Medulla oblongata (tissue), 1 donor: ENCODE measurements at regions not wholly inside any gene's neighbourhood (a gene's known extent, or its start where the extent isn't known, plus 50 kb on each side); places are given as distances from the start of the nearest gene placed in this dataset.

Experiments
- DNase-seq: peaks from one replicate; pipeline ENCODE4 v3.0.0-alpha.2; 2015; ENCODE audit errors: extremely low spot score

- no peak for DNase-seq
These were observed 264.0 kb upstream of the PITX2 start for GRCh38 chr4:110886856-110887255.

GRCh38 chr4:110897784-110898183, 274.9 kb upstream of the PITX2 start:
- no peak for DNase-seq

GRCh38 chr4:110898290-110898689, 275.4 kb upstream of the PITX2 start:
- no peak for DNase-seq

GRCh38 chr4:110900213-110900769, 277.4 kb upstream of the PITX2 start:
- no peak for DNase-seq

- DNase-seq: no peak
These were observed 279.6 kb upstream of the PITX2 start for GRCh38 chr4:110902500-110902899.

GRCh38 chr4:110904435-110905065, 281.7 kb upstream of the PITX2 start:
- no peak for DNase-seq

GRCh38 chr4:110905367-110905766, 282.5 kb upstream of the PITX2 start:
- DNase-seq: no peak

- DNase-seq: no peak
These were observed 285.0 kb upstream of the PITX2 start for GRCh38 chr4:110907801-110908313.

GRCh38 chr4:110914791-110915190, 291.9 kb upstream of the PITX2 start:
- no peak for DNase-seq

- no peak for DNase-seq
These were observed 292.4 kb upstream of the PITX2 start for GRCh38 chr4:110915301-110915700.

GRCh38 chr4:110916505-110916904, 293.6 kb upstream of the PITX2 start:
- DNase-seq: no peak

GRCh38 chr4:110917835-110918234, 295.0 kb upstream of the PITX2 start:
- no peak for DNase-seq

- no peak for DNase-seq
These were observed 298.1 kb upstream of the PITX2 start for GRCh38 chr4:110920990-110921389.

GRCh38 chr4:110924761-110925160, 301.9 kb upstream of the PITX2 start:
- DNase-seq: no peak

- DNase-seq: no peak
These were observed 304.0 kb upstream of the PITX2 start for GRCh38 chr4:110926841-110927400.

GRCh38 chr4:110933341-110933740, 310.5 kb upstream of the PITX2 start:
- no peak for DNase-seq

GRCh38 chr4:110944501-110944900, 321.6 kb upstream of the PITX2 start:
- DNase-seq: no peak

- DNase-seq: no peak
These were observed 322.7 kb upstream of the PITX2 start for GRCh38 chr4:110945600-110945999.

- no peak for DNase-seq
These were observed 326.7 kb upstream of the PITX2 start for GRCh38 chr4:110949542-110949941.

- no peak for DNase-seq
These were observed 327.9 kb upstream of the PITX2 start for GRCh38 chr4:110950731-110951130.

- DNase-seq: no peak
These were observed 330.3 kb upstream of the PITX2 start for GRCh38 chr4:110953191-110953590.

- DNase-seq: no peak
These were observed 331.0 kb upstream of the PITX2 start for GRCh38 chr4:110953898-110954297.

- DNase-seq: no peak
These were observed 332.9 kb upstream of the PITX2 start for GRCh38 chr4:110955748-110956147.
